Esophagus squamous epithelium (tissue), 4 donors: ENCODE measurements at regions not wholly inside any gene's neighbourhood (a gene's known extent, or its start where the extent isn't known, plus 50 kb on each side); places are given as distances from the start of the nearest gene placed in this dataset.

Experiments
- CTCF ChIP-seq, 6 experiments: fragments of 450-650 bp in 4 of 6; fragments of 200-600 bp in 2 of 6; sonication (generic) in 2 of 6; IDR thresholded peaks; one replicate each; pipeline ENCODE4 v1.5.1; 2016 to 2019; ENCODE audit warnings: antibody characterized with exemption in 6 of 6, mild to moderate bottlenecking in 4 of 6, moderate library complexity in 4 of 6
- POLR2A ChIP-seq, 4 donors: fragments of 450-650 bp; IDR thresholded peaks; one replicate each; pipeline ENCODE4 v1.6.1; 2017; ENCODE audit warnings: antibody characterized with exemption in 4 of 4, mild to moderate bottlenecking in 4 of 4, moderate library complexity in 3 of 4

GRCh38 chr11:21704539-21704938, 488.3 kb upstream of the ANO5 start:
- TF ChIP-seq CTCF (IDR thresholded peaks at IDR 0.05) (no peak), POLR2A (IDR thresholded peaks at IDR 0.05) (no peak)
